ENCODE measurements at regions not wholly inside any gene's neighbourhood (a gene's known extent, or its start where the extent isn't known, plus 50 kb on each side); places are given as distances from the start of the nearest gene placed in this dataset.

GRCh38 chr7:25927626-25927978 lies 224.4 kb upstream of the NFE2L3 start:
- peaks cover 0 to 37% (median 21%) of the 10 kb centered on the region in 4 experiments for H3K27me3 ChIP-seq (replicated peaks in 1 of 4; ENCODE audit: control extremely low read depth in 1 of 4, control insufficient read depth in 3 of 4, insufficient read depth in 4 of 4, low read length in 3 of 4)
- WGBS (ENCODE audit: insufficient coverage): 97% methylated on average over 3 of the region's 4 CpGs
- CTCF ChIA-PET: interaction anchor here (0.7 kb wide), 1 partner anchor 450 kb away, joined by 3 read pairs; no protein-coding TSS in a partner anchor

GRCh38 chr7:25928549-25929330 lies 223.3 kb upstream of the NFE2L3 start:
- peaks cover 49% of the 10 kb centered on the region for H3K27me3 Mint-ChIP-seq

More at GRCh38 chr7:25927626-25927978, 224.4 kb upstream of the NFE2L3 start:
- ATAC-seq (ENCODE audit: low read depth) (no peak), DNase-seq (no peak)
- Histone ChIP-seq H2AFZ (ENCODE audit: insufficient read depth, low read depth, low read length, poor library complexity, severe bottlenecking) (no peak overlapping the region), H3K79me2 (ENCODE audit: control insufficient read depth, insufficient read depth, low read length) (no peaks in the 10 kb centered on the region), H3K36me3 (replicated peaks in 1 of 2; ENCODE audit: control extremely low read depth in 1 of 2, control insufficient read depth in 1 of 2, extremely low read depth in 1 of 2, insufficient read depth in 2 of 2, low read length in 1 of 2) (no peaks in the 10 kb centered on the region), H4K20me1 (ENCODE audit: control insufficient read depth, insufficient read depth, low read length, poor library complexity, severe bottlenecking) (no peaks in the 10 kb centered on the region), H3K9ac (ENCODE audit: low read length) (no peak overlapping the region), H3K9me3 (ENCODE audit: control extremely low read depth in 1 of 3, control insufficient read depth in 2 of 3, insufficient read depth in 1 of 3, low read length in 2 of 3) (peaks cover 0 to 1% (median under 1%) of the 10 kb centered on the region in 3 donors), H3K4me3 (ENCODE audit: control extremely low read depth in 1 of 5, extremely low read depth in 1 of 5, insufficient read depth in 1 of 5, low read depth in 2 of 5, low read length in 4 of 5) (no peak overlapping the region), H3K4me1 (ENCODE audit: control insufficient read depth in 2 of 2, insufficient read depth in 2 of 2, low read length in 2 of 2) (no peaks in the 10 kb centered on the region), H3K4me2 (replicated peaks; ENCODE audit: low read depth, low read length, poor library complexity, severe bottlenecking) (no peak overlapping the region), H3K27ac (ENCODE audit: low read length in 2 of 2) (no peak overlapping the region)
- H3K9me3 Mint-ChIP-seq (ENCODE audit: insufficient read depth): no peaks in the 10 kb centered on the region
- H3K4me3 Mint-ChIP-seq: no peak overlapping the region
- peaks cover 49% of the 10 kb centered on the region for H3K27me3 Mint-ChIP-seq
- TF ChIP-seq, protein P1, sequence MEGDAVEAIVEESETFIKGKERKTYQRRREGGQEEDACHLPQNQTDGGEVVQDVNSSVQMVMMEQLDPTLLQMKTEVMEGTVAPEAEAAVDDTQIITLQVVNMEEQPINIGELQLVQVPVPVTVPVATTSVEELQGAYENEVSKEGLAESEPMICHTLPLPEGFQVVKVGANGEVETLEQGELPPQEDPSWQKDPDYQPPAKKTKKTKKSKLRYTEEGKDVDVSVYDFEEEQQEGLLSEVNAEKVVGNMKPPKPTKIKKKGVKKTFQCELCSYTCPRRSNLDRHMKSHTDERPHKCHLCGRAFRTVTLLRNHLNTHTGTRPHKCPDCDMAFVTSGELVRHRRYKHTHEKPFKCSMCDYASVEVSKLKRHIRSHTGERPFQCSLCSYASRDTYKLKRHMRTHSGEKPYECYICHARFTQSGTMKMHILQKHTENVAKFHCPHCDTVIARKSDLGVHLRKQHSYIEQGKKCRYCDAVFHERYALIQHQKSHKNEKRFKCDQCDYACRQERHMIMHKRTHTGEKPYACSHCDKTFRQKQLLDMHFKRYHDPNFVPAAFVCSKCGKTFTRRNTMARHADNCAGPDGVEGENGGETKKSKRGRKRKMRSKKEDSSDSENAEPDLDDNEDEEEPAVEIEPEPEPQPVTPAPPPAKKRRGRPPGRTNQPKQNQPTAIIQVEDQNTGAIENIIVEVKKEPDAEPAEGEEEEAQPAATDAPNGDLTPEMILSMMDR (IDR thresholded peaks at IDR 0.05): no peak
- TF ChIP-seq EZH2 (IDR thresholded peaks at IDR 0.05; ENCODE audit: borderline replicate concordance, insufficient read depth, low read depth, low read length, poor library complexity, severe bottlenecking): no peak
- no peaks in the 10 kb centered on the region for H3K4me1 Mint-ChIP-seq
- POLR2A ChIA-PET: no interaction called here
- intact Hi-C loops (cut with micrococcal nuclease): no loop called here
- H3K27ac Mint-ChIP-seq: no peak overlapping the region

More at GRCh38 chr7:25928549-25929330, 223.3 kb upstream of the NFE2L3 start:
- Histone ChIP-seq H3K9ac (ENCODE audit: low read length) (no peak overlapping the region), H3K4me1 (ENCODE audit: control insufficient read depth in 2 of 2, insufficient read depth in 2 of 2, low read length in 2 of 2) (no peaks in the 10 kb centered on the region), H2AFZ (ENCODE audit: insufficient read depth, low read depth, low read length, poor library complexity, severe bottlenecking) (no peak overlapping the region), H4K20me1 (ENCODE audit: control insufficient read depth, insufficient read depth, low read length, poor library complexity, severe bottlenecking) (no peaks in the 10 kb centered on the region), H3K36me3 (replicated peaks in 1 of 2; ENCODE audit: control extremely low read depth in 1 of 2, control insufficient read depth in 1 of 2, extremely low read depth in 1 of 2, insufficient read depth in 2 of 2, low read length in 1 of 2) (no peaks in the 10 kb centered on the region), H3K4me2 (replicated peaks; ENCODE audit: low read depth, low read length, poor library complexity, severe bottlenecking) (no peak overlapping the region), H3K27ac (ENCODE audit: low read length in 2 of 2) (no peak overlapping the region), H3K9me3 (ENCODE audit: control extremely low read depth in 1 of 3, control insufficient read depth in 2 of 3, insufficient read depth in 1 of 3, low read length in 2 of 3) (peaks cover 4 to 9% (median 5%) of the 10 kb centered on the region in 3 donors), H3K27me3 (replicated peaks in 1 of 4; ENCODE audit: control extremely low read depth in 1 of 4, control insufficient read depth in 3 of 4, insufficient read depth in 4 of 4, low read length in 3 of 4) (peaks cover 0 to 36% (median 23%) of the 10 kb centered on the region in 4 experiments), H3K79me2 (ENCODE audit: control insufficient read depth, insufficient read depth, low read length) (no peaks in the 10 kb centered on the region), H3K4me3 (ENCODE audit: control extremely low read depth in 1 of 5, extremely low read depth in 1 of 5, insufficient read depth in 1 of 5, low read depth in 2 of 5, low read length in 4 of 5) (no peak overlapping the region)
- Mint-ChIP-seq H3K4me3 (no peak overlapping the region), H3K9me3 (ENCODE audit: insufficient read depth) (peaks cover 8% of the 10 kb centered on the region), H3K27ac (no peak overlapping the region), H3K4me1 (no peaks in the 10 kb centered on the region)
- no peak for ATAC-seq (ENCODE audit: low read depth)
- POLR2A ChIA-PET: no interaction called here
- DNase-seq: no peak
- 100% methylated on average over 3 of the region's 5 CpGs for WGBS (ENCODE audit: insufficient coverage)
- TF ChIP-seq, protein P1 (IDR thresholded peaks at IDR 0.05): no peak
- no peak for TF ChIP-seq EZH2 (IDR thresholded peaks at IDR 0.05; ENCODE audit: borderline replicate concordance, insufficient read depth, low read depth, low read length, poor library complexity, severe bottlenecking)
- CTCF ChIA-PET: no interaction called here
- intact Hi-C loops (cut with micrococcal nuclease): no loop called here
